ENCODE measurements at regions not wholly inside any gene's neighbourhood (a gene's known extent, or its start where the extent isn't known, plus 50 kb on each side); places are given as distances from the start of the nearest gene placed in this dataset.

DNA sequence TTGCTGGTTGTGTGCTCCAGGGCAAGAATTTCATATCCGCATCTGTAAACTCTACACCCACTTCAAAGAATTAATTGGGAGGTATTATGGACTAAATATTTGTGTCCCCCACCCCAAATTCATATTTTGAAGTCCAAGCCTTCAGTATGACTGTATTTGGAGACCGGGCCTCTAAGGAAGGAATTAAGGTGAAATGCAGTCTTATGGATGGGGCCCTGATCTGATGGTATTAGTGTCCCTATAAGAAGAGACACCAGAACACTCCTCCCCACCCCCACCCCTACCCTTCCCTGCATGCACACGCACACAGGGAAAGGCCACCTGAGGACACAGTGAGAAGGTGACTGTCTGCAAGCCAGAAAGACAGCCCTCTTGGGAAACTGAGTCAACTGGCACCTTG lies 332.4 kb downstream of the RPS6KC1 start:
- no peak overlapping the region for H3K4me3 ChIP-seq (ENCODE audit: low read depth, low read length)
- no peak for DNase-seq (ENCODE audit: low read depth)
- TF ChIP-seq, protein P1, sequence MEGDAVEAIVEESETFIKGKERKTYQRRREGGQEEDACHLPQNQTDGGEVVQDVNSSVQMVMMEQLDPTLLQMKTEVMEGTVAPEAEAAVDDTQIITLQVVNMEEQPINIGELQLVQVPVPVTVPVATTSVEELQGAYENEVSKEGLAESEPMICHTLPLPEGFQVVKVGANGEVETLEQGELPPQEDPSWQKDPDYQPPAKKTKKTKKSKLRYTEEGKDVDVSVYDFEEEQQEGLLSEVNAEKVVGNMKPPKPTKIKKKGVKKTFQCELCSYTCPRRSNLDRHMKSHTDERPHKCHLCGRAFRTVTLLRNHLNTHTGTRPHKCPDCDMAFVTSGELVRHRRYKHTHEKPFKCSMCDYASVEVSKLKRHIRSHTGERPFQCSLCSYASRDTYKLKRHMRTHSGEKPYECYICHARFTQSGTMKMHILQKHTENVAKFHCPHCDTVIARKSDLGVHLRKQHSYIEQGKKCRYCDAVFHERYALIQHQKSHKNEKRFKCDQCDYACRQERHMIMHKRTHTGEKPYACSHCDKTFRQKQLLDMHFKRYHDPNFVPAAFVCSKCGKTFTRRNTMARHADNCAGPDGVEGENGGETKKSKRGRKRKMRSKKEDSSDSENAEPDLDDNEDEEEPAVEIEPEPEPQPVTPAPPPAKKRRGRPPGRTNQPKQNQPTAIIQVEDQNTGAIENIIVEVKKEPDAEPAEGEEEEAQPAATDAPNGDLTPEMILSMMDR (IDR thresholded peaks at IDR 0.05; ENCODE audit: control insufficient read depth, extremely low read depth, insufficient read depth) = no peak

DNA sequence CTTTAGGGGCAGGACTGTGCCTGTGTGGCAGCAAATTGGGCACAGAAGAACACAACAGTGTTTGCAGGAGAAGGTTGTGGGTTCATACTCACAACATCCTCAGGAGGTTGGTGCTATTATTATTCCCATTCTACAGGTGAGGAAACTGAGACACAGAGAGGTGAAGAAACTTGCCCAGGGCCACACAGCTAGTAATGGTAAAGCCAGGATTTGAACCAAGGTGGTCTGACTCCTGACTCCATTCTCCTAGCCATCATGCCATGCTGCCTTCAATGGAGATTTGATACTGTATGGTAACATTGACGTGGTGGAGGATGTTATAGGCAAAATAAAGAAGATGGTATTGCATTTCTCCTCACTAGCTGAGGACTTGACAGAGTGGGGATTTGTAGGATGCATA lies 334.2 kb downstream of the RPS6KC1 start:
- H3K4me3 ChIP-seq (ENCODE audit: low read depth, low read length) = no peak overlapping the region
- TF ChIP-seq, protein P1 (IDR thresholded peaks at IDR 0.05; ENCODE audit: control insufficient read depth, extremely low read depth, insufficient read depth) = no peak
- DNase-seq (ENCODE audit: low read depth) = no peak

DNA sequence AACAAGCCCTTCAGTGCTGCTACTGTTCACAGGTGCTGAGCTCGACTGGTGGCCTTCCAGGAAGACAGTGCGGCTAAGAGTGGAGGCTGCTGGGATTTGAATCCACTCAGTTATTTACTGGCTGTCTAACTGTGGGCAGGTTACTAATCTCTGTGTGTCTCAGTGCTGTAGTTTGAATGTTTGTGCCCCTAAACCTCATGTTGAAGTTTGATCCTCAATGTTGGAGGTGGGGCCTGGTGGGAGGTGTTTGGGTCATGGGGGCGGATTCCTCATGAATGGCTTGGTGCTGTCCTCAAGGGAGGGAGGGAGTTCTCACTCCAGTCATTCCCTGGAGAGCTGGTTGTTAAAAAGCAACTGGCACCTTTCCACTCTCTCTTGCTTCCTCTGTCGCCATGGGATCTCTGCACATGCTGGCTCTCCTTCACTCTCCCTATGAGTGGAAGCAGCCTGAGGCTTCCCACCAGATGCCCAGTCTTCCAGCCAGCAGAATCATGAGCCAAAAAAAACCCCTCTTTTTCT lies 334.8 kb downstream of the RPS6KC1 start:
- no peak overlapping the region for H3K4me3 ChIP-seq (ENCODE audit: low read depth, low read length)
- TF ChIP-seq, protein P1 (IDR thresholded peaks at IDR 0.05; ENCODE audit: control insufficient read depth, extremely low read depth, insufficient read depth) = no peak
- DNase-seq (ENCODE audit: low read depth) = no peak

DNA sequence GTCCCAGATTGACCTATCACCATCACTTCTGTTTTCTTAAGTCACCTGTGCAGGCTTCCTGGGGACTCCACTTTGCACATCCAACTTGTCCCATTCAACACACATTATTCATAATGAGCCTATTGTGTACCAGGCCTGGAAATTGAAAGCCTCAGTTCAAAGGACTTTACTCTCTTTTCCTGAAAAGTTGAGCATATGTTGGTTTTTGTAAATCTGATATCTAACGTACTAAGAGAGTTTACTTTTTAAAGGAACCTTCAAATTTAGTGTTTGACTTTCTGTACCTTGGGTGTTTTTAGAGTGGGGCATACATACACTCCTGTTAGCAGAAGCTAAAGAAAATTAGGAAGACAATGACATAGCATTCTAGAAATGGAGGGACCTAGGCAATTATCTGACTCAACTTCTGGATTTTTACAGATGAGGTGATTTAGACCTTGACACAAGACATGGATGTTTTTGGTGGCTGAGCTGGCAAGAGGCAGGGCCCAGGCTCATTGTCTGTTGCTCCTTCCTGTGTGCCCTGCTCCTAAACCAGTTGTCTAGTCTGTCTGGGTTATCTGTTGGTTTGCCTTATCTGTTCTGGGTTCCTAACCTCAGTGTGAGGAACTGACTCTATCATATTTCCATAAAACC lies 336.5 kb downstream of the RPS6KC1 start:
- DNase-seq (ENCODE audit: low read depth) = no peak
- TF ChIP-seq, protein P1 (IDR thresholded peaks at IDR 0.05; ENCODE audit: control insufficient read depth, extremely low read depth, insufficient read depth) = no peak
- H3K4me3 ChIP-seq (ENCODE audit: low read depth, low read length) = no peak overlapping the region

DNA sequence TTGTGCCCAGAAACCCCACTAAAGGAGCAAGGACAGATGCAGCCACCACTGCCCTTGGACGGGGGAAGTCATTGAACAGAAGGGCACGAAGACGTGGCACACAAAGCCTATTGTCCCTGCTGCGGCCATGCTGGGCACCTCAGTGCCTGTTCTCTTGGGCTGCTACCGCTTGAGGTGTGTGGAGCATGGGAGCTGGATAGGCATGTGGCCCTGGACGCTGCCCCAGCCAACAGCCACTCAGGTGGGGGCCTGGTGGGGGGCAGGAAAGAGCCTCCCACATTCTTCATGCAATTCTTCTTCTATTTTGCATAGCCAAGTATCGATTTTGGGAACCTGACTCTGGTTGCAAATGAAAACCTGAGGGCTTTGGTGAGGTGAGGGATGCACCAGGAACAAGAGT lies 337.2 kb downstream of the RPS6KC1 start:
- no peak overlapping the region for H3K4me3 ChIP-seq (ENCODE audit: low read depth, low read length)
- TF ChIP-seq, protein P1 (IDR thresholded peaks at IDR 0.05; ENCODE audit: control insufficient read depth, extremely low read depth, insufficient read depth) = no peak
- DNase-seq (ENCODE audit: low read depth) = no peak

DNA sequence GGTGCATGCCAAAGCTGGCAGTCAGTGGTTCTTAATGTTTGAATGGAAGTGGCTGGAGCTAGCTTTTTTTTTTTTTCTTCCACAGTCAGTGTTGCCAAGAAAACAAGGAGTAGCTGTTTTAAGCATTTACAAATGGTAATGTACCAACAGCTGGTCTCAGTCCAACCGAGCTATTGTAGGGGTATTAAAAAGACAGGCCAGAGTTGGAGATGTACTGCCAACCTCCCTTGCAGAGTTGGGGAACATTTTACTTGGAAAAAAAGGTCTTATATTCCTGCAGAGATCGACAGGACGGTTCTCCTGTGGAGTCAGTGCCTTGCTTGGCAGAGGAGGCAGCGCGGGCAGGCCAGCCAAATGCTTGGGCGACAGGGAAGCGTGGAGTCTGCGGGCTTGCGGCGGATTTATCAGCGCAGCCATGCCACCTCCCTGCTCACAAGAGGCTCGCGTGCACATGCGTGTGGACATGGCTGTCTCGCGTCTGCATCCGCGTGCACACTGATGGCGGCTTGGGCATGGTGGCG lies 338.1 kb downstream of the RPS6KC1 start:
- DNase-seq (ENCODE audit: low read depth) = no peak
- TF ChIP-seq, protein P1 (IDR thresholded peaks at IDR 0.05; ENCODE audit: control insufficient read depth, extremely low read depth, insufficient read depth) = no peak
- H3K4me3 ChIP-seq (ENCODE audit: low read depth, low read length) = no peak overlapping the region

DNA sequence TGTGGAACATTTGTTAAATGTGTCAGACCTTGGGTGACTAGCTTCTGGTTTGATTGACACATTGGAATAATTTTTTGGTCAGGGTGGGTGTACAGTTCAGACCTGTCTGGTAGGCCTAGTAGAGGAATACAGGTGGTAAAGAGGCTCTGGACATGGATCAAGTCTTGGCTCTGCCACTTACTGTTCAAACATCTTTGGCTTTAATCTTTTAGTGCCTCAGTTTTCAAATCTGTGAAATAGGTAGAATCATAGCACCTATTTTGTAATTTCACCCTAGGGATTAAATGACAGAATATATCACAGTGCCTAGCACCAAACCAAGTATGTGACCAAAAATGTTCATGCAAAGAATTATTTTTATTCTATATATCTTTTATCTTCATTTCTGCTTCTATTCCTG lies 340.4 kb downstream of the RPS6KC1 start:
- H3K4me3 ChIP-seq (ENCODE audit: low read depth, low read length) = no peak overlapping the region
- TF ChIP-seq, protein P1 (IDR thresholded peaks at IDR 0.05; ENCODE audit: control insufficient read depth, extremely low read depth, insufficient read depth) = no peak

More for the DNA sequence above, 340.4 kb downstream of the RPS6KC1 start:
- no peak for DNase-seq (ENCODE audit: low read depth)
